MM.1S (cell line): ENCODE measurements at regions not wholly inside any gene's neighbourhood (a gene's known extent, or its start where the extent isn't known, plus 50 kb on each side); places are given as distances from the start of the nearest gene placed in this dataset.

ENCODE experiments used
- DNase-seq: peaks from one replicate; pipeline ENCODE4 v3.0.0-alpha.2; 2015
- H2AFZ ChIP-seq: fragments of 300-600 bp; sonication (generic); 2 replicates; pipeline ENCODE4 v1.6.0; 2016; ENCODE audit warnings: antibody characterized with exemption, low read length
- H3F3A ChIP-seq: fragments of 300-600 bp; sonication (generic); 2 replicates; pipeline ENCODE4 v1.6.1; 2016; ENCODE audit warnings: mild to moderate bottlenecking, antibody characterized with exemption, low read length, moderate library complexity, mixed read lengths; ENCODE audit not compliant: insufficient read depth
- H3K27ac ChIP-seq: fragments of 300-600 bp; sonication (generic); 2 replicates; pipeline ENCODE4 v1.5.1; 2016; ENCODE audit warnings: mild to moderate bottlenecking, low read length
- H3K27me3 ChIP-seq: fragments of 300-600 bp; sonication (generic); replicated peaks from 2 replicates; pipeline ENCODE4 v1.6.0; 2016; ENCODE audit warnings: low read length; ENCODE audit not compliant: insufficient read depth
- H3K36me3 ChIP-seq: fragments of 300-600 bp; sonication (generic); replicated peaks from 2 replicates; pipeline ENCODE4 v1.6.1; 2016; ENCODE audit warnings: mild to moderate bottlenecking, low read length, mixed read lengths; ENCODE audit not compliant: insufficient read depth
- H3K4me1 ChIP-seq: fragments of 300-600 bp; sonication (generic); 2 replicates; pipeline ENCODE4 v1.6.1; 2016; ENCODE audit warnings: low read length, mixed read lengths
- H3K4me2 ChIP-seq: fragments of 300-600 bp; sonication (generic); 2 replicates; pipeline ENCODE4 v1.6.0; 2016; ENCODE audit warnings: low read depth, low read length
- H3K4me3 ChIP-seq: fragments of 300-600 bp; sonication (generic); 2 replicates; pipeline ENCODE4 v1.5.1; 2016; ENCODE audit warnings: low read length, mixed read lengths
- H3K79me2 ChIP-seq: fragments of 300-600 bp; sonication (generic); 2 replicates; pipeline ENCODE4 v1.6.1; 2016; ENCODE audit warnings: mixed run types, low read length, mixed read lengths
- H3K9ac ChIP-seq: fragments of 300-600 bp; sonication (generic); 2 replicates; pipeline ENCODE4 v1.6.1; 2016; ENCODE audit warnings: low read length, mixed read lengths
- H3K9me2 ChIP-seq: fragments of 300-600 bp; sonication (generic); replicated peaks from 2 replicates; pipeline ENCODE4 v1.6.1; 2016; ENCODE audit warnings: mild to moderate bottlenecking, low read length, mixed read lengths; ENCODE audit not compliant: insufficient read depth
- H3K9me3 ChIP-seq: fragments of 300-600 bp; sonication (generic); replicated peaks from 2 replicates; pipeline ENCODE4 v1.6.1; 2016; ENCODE audit warnings: mild to moderate bottlenecking, low read length, mixed read lengths; ENCODE audit not compliant: insufficient read depth
- H4K20me1 ChIP-seq: fragments of 300-600 bp; sonication (generic); 2 replicates; pipeline ENCODE4 v1.6.1; 2016; ENCODE audit warnings: mild to moderate bottlenecking, low read length, moderate library complexity, mixed read lengths; ENCODE audit not compliant: insufficient read depth
- EZH2 ChIP-seq: fragments of 300-600 bp; sonication (generic); optimal IDR thresholded peaks from 2 replicates; pipeline ENCODE3; 2017; ENCODE audit warnings: low read depth, mild to moderate bottlenecking, antibody characterized with exemption, low read length, mixed read lengths
- EZH2phosphoT487 ChIP-seq: fragments of 300-600 bp; sonication (generic); IDR thresholded peaks from 2 replicates; pipeline ENCODE4 v1.6.1; 2018; ENCODE audit warnings: antibody characterized with exemption, low read length
- TF ChIP-seq, protein P1 (sequence below): fragments of 300-600 bp; sonication (generic); IDR thresholded peaks from 2 replicates; pipeline ENCODE4 v1.5.1; 2016; ENCODE audit warnings: antibody characterized with exemption, low read length, mixed read lengths

DNA sequence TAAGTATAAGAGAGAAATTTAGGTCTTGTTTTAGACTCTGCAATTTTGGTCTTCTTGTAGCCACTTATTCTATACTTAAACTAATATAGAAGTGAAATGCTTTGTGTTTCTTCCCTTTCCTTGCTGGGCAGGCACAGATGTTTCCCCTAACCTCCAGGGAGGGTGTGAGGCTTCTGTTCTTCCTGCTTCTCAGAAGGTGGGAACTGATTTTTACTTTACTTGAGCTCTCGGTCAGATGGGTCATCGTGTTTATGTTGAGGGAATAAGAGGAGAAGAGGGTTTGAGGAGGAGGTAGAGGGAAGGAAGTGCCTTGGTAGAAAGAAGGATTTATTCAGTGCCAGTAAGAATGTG lies 92.5 kb upstream of the CXCR4 start:
- no peaks in the 10 kb centered on the region for H3K4me1 ChIP-seq
- no peak overlapping the region for H3K9ac ChIP-seq
- no peaks in the 10 kb centered on the region for H3K27me3 ChIP-seq
- no peaks in the 10 kb centered on the region for H3K79me2 ChIP-seq
- no peak overlapping the region for H3K4me3 ChIP-seq
- H3K9me2 ChIP-seq: no peaks in the 10 kb centered on the region
- no peak overlapping the region for H2AFZ ChIP-seq
- no peak overlapping the region for H3K27ac ChIP-seq
- no peaks in the 10 kb centered on the region for H4K20me1 ChIP-seq
- no peaks in the 10 kb centered on the region for H3F3A ChIP-seq
- no peak for DNase-seq
- TF ChIP-seq EZH2 (no peak), EZH2phosphoT487 (no peak)
- TF ChIP-seq, protein P1, sequence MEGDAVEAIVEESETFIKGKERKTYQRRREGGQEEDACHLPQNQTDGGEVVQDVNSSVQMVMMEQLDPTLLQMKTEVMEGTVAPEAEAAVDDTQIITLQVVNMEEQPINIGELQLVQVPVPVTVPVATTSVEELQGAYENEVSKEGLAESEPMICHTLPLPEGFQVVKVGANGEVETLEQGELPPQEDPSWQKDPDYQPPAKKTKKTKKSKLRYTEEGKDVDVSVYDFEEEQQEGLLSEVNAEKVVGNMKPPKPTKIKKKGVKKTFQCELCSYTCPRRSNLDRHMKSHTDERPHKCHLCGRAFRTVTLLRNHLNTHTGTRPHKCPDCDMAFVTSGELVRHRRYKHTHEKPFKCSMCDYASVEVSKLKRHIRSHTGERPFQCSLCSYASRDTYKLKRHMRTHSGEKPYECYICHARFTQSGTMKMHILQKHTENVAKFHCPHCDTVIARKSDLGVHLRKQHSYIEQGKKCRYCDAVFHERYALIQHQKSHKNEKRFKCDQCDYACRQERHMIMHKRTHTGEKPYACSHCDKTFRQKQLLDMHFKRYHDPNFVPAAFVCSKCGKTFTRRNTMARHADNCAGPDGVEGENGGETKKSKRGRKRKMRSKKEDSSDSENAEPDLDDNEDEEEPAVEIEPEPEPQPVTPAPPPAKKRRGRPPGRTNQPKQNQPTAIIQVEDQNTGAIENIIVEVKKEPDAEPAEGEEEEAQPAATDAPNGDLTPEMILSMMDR: no peak
- H3K4me2 ChIP-seq: no peak overlapping the region
- H3K36me3 ChIP-seq: no peaks in the 10 kb centered on the region
- no peaks in the 10 kb centered on the region for H3K9me3 ChIP-seq

DNA sequence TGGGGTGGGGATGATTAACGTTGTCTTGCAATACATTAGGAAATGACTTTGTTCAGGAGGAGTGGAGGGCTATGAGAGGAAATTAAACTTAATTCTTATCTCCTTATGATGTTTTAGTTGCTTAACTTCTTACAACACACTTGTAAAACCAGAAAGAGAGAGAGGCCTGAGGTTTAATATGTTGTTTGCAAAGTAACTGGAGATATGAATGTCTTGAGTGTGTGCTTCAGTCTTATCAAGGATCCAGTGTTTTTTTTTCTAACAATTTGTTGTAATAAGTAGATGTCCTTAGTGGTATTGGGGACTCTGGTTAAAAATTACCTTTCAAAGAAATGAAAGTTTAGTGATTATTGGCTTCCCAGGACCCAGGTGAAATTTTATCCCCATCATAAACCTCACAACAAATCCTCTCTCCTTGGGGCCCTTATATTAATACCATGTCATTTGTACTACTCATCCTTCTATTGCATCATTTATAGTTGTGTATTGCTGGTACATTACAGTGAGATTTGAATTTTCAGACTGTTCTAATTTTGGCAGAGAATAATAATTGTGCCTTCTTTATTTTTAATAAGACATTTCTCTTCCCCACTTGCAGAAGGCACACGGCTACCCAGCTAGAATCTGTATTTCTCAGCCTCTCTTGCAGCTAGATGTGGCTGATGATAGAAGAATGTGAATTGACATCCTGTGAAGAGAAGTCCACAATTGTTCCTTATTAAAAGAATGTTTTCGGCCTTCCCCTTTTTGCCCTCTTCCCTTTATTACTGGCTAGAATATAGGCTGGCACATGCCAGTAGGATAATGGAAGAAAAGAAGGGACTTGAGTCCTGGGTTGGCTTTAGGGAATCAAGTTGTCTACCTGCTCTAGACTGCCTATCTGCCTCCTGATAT lies 91.9 kb upstream of the CXCR4 start:
- no peak for DNase-seq
- Histone ChIP-seq H3K9ac (no peak overlapping the region), H3K4me2 (no peak overlapping the region), H3K79me2 (no peaks in the 10 kb centered on the region), H3K27ac (no peak overlapping the region), H3K27me3 (no peaks in the 10 kb centered on the region), H3K9me3 (no peaks in the 10 kb centered on the region), H3K4me3 (no peak overlapping the region), H2AFZ (no peak overlapping the region), H3K4me1 (no peaks in the 10 kb centered on the region), H4K20me1 (no peaks in the 10 kb centered on the region), H3K36me3 (no peaks in the 10 kb centered on the region), H3F3A (no peaks in the 10 kb centered on the region), H3K9me2 (no peaks in the 10 kb centered on the region)
- TF ChIP-seq EZH2phosphoT487 (no peak), EZH2 (no peak)
- TF ChIP-seq, protein P1: no peak

DNA sequence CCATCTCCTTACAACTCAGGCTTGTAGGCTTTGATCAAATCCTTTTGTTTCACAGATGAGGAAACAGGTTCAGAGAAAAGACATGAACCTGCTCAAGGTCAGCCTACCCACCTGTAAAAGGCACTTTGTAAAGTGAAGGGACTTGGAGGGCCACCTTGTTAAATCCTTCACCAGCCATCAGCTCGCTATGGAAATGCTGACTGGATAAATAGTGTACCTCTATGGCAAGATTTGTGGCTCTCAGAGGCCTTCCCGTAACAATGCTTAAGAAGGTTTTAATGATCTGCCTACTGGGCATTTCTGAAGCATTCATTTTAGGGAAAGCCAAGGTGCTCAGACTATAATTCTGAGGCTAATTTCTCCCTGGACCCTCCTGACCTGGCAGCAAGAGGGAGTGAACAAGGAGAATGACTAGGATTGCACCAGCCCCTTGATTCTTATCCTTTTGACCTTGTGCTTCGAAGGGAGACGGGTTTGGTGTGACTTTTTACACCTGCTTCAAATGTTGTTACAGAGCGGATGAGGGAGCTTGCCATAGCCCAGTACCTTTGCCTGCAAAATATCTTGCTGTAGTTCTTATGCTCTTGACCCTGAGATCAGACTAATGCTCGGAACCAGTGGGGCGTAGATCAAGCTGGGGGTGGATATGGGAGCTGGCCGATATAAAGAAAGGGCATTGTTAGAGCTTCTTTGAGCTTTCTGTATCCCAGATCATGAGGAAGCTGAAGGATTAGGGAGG lies 90.9 kb upstream of the CXCR4 start:
- H3F3A ChIP-seq: no peaks in the 10 kb centered on the region
- H3K9ac ChIP-seq: no peak overlapping the region
- H3K36me3 ChIP-seq: no peaks in the 10 kb centered on the region
- no peak overlapping the region for H3K27ac ChIP-seq
- H2AFZ ChIP-seq: no peak overlapping the region
- H3K4me2 ChIP-seq: no peak overlapping the region
- TF ChIP-seq EZH2phosphoT487: no peak
- H3K9me2 ChIP-seq: no peaks in the 10 kb centered on the region
- H3K9me3 ChIP-seq: no peaks in the 10 kb centered on the region
- no peaks in the 10 kb centered on the region for H3K79me2 ChIP-seq
- no peaks in the 10 kb centered on the region for H4K20me1 ChIP-seq
- no peaks in the 10 kb centered on the region for H3K27me3 ChIP-seq
- no peak overlapping the region for H3K4me3 ChIP-seq
- H3K4me1 ChIP-seq: no peaks in the 10 kb centered on the region
- no peak for DNase-seq
